ENCODE measurements at regions not wholly inside any gene's neighbourhood (a gene's known extent, or its start where the extent isn't known, plus 50 kb on each side); places are given as distances from the start of the nearest gene placed in this dataset.

GRCh38 chr15:26433818-26434217 lies 339.0 kb downstream of the GABRB3 start:
- no peak for DNase-seq (ENCODE audit: low read depth)
- TF ChIP-seq CTCF (conservative IDR thresholded peaks at IDR 0.05; ENCODE audit: low read depth, low read length) = no peak
- H3K4me3 ChIP-seq (ENCODE audit: low read depth, low read length) = no peak overlapping the region

GRCh38 chr15:26433060-26433459 lies 339.8 kb downstream of the GABRB3 start:
- TF ChIP-seq CTCF (conservative IDR thresholded peaks at IDR 0.05; ENCODE audit: low read depth, low read length) = no peak
- no peak for DNase-seq (ENCODE audit: low read depth)
- H3K4me3 ChIP-seq (ENCODE audit: low read depth, low read length) = no peak overlapping the region

DNA sequence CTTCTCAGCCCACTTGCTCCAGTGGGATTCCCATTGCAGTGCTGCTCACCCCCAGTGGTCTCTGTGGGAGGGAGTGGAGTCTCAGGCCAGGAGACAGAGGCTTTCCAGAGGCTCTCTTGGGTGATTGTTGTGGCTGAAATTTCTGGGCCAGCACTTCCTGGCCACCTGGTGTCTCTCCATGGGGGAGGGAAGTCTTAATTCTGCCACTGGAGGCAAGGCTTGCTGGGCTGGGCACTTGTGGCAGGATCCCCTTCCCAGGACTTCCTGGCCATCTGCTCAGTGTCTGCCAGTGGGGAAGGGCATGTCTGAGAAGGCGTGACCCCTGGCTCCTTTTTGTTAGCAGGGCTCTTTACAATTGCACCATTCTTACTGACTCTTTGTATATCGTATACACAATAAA lies 351.8 kb downstream of the GABRB3 start:
- DNase-seq (ENCODE audit: low read depth) = no peak
- TF ChIP-seq CTCF (conservative IDR thresholded peaks at IDR 0.05; ENCODE audit: low read depth, low read length) = no peak

GRCh38 chr15:26395624-26396023 lies 377.2 kb downstream of the GABRB3 start:
- DNase-seq (ENCODE audit: low read depth) = no peak
- H3K4me3 ChIP-seq (ENCODE audit: low read depth, low read length) = no peak overlapping the region
- TF ChIP-seq CTCF (conservative IDR thresholded peaks at IDR 0.05; ENCODE audit: low read depth, low read length) = no peak

More for the DNA sequence above, 351.8 kb downstream of the GABRB3 start:
- H3K4me3 ChIP-seq (ENCODE audit: low read depth, low read length) = no peak overlapping the region

GRCh38 chr15:26394801-26395200 lies 378.1 kb downstream of the GABRB3 start:
- no peak for DNase-seq (ENCODE audit: low read depth)
- no peak overlapping the region for H3K4me3 ChIP-seq (ENCODE audit: low read depth, low read length)
- no peak for TF ChIP-seq CTCF (conservative IDR thresholded peaks at IDR 0.05; ENCODE audit: low read depth, low read length)

- no peak overlapping the region for H3K4me3 ChIP-seq (ENCODE audit: low read depth, low read length)
- DNase-seq (ENCODE audit: low read depth) = no peak
- TF ChIP-seq CTCF (conservative IDR thresholded peaks at IDR 0.05; ENCODE audit: low read depth, low read length) = no peak
These were observed 379.9 kb downstream of the GABRB3 start for GRCh38 chr15:26392956-26393355.

DNA sequence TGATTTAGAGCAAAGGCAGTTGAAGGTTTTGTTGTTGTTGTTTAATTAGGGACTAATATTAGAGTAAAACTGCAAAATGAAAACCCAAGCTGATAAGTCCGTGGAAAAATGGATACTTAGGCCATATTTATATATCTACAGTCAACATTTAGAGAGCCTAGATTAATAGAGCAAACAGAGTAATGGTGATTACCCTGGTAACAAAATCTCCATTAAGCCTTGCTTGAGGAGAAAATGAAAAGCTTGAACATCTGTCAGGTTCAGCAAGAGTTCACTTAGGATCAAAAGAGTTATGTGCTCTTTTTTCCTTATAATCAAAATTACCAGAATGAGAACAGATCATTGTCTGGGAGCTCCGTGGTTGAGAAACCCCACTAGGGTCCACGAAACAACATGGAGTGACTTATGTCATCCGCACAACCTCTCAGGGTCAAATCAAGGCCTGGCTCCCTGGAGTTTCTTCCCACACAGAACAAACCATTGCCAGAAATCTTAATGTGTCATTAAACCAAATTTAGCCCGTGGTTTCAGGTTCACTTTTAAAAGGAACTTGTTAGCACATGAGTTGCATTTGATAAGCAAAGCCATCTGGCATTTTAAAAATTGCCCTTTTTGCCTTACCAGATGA lies 381.2 kb downstream of the GABRB3 start:
- H3K4me3 ChIP-seq (ENCODE audit: low read depth, low read length) = no peak overlapping the region
- no peak for TF ChIP-seq CTCF (conservative IDR thresholded peaks at IDR 0.05; ENCODE audit: low read depth, low read length)
- DNase-seq (ENCODE audit: low read depth) = no peak
